Fibroblast of skin of left quadriceps (primary cell): ENCODE measurements at regions not wholly inside any gene's neighbourhood (a gene's known extent, or its start where the extent isn't known, plus 50 kb on each side); places are given as distances from the start of the nearest gene placed in this dataset.
"Not testable (repeated sequence)": the region's sequence is repeated elsewhere in the genome, so short reads cannot be mapped to it uniquely, and the experiment has no call there.

Experiments used
- DNase-seq, 2 experiments: peaks; one replicate each; pipeline ENCODE4 v3.0.0-alpha.2; 2013; ENCODE audit warnings: low read depth in 2 of 2

DNA sequence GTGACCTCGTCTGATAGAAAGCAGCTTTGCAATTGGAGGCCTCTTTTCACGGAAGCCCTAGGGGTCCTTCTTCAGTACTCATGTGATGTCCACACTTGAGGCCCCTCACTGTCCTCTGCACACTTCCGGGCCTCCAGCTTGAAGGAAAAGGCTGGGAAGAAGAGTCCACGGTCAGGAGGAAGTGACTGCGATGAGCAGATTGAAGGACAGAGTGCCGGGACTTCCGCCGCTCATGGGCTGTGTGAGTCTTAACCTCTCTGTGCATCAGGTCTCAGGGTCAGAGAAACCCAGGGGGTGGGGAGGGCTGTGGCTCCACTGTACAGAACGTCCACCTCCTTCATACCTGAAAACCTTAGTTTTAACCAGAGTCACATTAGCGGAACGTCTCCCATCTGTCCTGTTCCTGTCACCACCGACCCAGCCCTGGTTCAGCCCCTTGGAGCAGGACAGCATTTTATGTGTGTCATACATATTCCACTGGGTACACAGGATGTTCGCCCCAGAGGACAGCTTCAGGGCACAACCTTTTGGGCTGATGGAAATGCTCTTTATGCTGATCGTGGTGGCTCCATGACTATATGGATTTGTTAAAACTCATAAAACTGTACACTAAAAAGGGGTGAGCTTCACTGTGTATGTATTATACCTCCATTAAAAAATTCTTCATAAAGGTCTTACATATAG is 51.0 kb upstream of the SORCS2 start:
- no peak for DNase-seq

DNA sequence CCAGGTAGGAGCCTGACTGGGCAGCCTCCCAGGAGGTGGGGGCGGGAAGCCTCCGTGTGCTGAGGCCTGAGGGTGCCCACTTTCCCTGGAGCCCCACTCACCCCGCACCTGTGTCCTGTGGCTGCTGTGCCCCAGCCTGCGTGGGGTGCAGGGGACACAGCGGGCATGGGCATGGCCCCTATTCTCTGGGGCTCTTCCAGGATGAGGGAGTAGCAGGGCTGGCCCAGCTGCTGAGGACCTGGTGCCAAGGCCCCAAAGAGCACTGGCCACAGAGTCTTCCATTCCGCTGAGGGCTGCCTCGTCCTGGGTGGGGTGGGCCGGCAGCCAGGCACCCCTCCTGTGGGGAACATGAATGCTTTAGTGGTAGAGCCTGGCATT is 51.7 kb upstream of the SORCS2 start:
- no peak for DNase-seq

DNA sequence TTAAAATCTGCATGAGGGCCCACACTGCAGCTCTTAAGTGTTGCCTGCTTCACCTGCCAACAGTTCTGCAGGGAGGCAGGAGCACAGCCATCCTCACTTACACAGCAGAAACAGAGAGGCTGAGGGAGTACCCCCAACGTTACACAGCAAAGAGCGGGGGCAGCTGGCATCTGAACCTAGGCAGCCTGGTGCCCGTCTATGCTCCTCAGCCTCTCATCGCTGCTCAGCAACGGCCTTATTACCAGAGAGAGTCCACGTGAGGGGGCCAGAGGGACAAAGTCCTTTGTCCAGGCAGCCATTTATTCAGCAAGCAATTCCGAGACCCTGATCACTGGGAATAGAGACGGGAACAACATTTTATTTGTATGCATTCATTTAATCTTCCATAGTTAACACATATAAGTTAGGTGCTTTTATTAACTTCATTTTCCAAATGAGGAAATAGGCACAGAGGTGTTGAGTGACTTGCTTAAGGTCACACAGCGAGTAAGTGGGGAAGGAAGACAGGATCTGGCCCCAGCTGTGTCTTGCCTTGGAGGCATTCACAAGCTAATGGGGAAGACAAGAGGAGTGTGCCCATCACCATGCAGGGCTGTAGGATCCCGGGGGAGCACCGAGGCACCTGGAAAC is 52.2 kb upstream of the SORCS2 start:
- no peak for DNase-seq

DNA sequence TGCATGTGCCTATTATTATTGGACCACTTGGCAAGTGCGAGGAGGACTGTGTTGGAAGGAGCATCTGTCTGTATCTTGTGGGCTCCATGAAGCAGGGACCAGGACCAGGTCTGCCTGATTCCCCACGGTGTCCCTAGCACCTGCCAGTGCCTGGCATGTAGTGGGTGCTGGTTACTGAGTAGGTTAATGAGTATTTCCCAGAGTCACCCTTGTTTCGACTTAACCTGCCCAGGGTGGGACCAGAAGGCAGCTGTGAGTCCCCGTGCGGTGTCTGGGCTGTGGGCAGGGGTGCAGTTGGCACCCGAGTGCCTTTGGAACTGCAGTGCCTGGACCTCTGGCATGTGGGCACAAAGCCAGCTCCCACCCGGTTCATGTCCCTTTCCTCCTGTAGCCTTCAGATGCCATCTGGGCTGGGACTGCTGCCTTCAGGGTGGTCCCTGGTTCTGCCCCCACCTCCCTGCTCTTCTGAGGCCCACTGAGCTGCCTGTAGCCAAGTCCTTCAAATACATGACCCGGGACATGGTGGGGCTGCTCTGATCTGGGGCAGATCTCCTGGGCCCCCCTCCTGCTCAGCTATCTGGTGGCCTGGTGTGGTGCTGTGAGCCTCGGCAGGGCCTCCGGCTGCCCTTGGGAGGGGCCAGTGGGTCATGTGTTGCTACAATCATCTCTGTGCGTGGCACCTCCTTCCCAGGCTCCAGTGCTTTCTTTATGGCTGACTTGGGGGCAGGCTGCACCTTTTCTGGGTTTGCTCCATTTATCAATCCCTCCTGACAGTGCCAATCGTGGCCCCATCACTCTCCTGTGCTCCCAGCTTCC is 53.0 kb upstream of the SORCS2 start:
- DNase-seq: no peak

DNA sequence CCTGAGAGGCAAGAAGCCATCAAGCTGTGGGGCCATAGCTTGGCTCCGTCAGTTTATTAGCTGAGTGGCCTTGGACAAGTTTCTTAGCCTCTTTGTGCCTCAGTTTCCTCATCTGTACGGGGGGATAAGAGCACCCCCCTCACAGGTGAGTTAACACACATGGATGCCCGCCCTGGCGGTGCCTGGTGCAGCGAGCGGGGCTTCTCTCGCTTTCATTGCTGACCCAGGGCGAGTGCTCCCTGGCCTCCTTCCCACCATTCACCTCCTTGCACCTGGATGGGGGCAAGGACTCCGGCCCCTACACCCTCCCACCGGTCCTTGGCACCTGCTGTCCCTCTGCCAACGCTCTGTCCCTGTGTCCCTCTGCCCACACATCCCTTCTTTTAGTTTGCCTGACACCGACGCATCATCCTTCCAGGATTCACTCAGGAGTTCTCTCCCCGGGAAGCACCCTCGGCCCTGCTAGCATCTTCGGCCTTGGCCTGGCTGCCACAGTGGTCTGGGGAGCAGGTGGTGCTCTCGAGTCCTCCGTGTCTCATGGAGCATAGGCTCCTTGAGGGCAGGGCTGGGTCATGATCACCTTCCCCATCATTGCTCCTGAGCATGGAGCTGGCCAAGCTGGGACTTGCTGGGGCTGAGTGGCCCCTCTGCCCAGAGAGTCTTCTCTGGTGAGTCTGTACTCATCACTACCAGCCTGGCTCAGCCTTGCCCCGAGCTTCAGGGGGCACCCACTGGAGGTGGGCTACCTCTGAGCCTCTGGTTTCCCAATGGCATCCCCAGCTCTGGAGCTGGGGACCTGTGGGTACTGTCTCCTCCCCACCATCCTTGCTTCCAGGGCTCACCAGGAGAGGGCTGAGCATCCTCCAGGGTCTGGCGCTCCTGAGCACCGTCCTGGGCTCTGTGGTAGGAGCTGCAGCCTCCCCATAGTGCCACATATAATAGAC is 53.8 kb upstream of the SORCS2 start:
- no peak for DNase-seq

DNA sequence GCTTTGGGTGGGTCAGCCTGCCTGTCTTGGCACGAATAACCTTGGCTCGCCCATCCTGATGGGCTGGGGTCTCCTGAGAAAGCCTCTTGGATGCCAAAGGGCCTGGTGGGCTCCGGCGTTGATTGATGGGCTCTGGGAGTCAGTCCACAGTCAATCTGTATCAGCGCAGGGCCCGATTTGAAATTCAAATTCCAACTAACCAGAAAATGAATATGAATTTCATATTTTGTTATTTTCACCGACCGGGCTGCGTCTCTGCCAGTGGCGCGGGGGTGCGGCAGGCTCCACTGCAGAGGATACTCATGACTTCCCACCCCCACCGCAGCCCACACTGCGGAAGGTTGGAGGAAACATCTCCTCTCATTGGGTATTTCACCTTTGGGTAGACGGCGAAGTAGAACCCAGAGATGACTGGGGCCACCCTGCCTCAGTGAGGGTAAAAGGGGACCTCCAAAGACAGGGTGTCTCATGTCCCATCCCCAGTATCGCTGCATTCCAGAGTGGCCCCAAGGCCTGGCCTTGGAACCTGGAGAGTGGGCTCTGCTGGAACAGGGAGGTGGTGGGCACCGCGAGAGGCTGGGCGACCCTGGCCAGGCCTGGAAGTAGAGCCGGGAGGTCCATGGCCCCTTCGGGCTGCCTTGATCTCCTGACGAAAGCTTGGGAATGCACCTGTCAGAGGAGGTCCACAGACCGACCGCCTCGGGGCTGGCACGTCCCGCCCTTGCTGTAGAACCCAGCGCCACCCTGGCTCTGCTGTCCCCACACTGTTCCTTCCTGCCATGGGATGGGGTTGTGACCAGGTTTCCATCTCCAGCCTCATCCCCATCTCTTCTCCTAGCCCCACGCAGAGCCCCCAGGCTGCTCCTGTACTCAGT is 54.8 kb upstream of the SORCS2 start:
- no peak for DNase-seq

DNA sequence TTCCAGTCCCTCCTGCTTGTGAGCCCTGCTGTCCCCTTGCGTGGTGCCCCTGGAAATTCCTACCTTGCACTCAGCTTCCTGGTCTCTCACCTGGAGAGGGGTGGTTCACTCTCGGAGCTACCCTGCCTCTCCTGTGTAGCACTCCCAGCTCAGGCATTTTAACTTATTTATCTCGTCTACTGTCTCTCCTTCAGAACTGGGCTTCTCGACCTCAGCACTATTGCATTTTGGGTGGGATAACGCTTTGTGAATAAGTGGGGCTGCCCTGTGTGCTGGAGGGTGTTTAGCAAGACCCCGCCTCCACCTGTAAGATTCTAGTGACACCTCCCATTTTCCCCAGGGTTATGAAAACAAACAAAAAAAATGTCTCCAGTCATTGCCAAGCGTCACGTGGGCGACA is 56.0 kb upstream of the SORCS2 start:
- DNase-seq: no peak

DNA sequence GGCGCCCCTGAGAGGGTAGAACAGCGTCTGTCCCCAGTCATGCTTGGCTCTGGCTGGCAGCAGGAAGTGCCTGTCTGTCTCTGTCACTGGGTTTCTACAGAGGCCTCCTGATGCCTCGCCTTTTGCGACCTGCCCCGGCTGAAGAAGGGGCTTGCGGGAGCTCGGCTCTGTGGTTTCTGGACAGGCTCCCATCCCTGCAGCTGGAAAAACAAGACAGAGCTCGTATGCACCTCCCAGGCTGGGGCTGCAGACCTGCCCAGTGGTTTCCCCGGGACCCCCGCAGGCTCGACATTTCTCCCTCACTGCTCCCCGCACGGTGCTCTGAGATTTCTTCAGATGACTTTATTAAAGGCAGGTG is 57.0 kb upstream of the SORCS2 start:
- DNase-seq: no peak

DNA sequence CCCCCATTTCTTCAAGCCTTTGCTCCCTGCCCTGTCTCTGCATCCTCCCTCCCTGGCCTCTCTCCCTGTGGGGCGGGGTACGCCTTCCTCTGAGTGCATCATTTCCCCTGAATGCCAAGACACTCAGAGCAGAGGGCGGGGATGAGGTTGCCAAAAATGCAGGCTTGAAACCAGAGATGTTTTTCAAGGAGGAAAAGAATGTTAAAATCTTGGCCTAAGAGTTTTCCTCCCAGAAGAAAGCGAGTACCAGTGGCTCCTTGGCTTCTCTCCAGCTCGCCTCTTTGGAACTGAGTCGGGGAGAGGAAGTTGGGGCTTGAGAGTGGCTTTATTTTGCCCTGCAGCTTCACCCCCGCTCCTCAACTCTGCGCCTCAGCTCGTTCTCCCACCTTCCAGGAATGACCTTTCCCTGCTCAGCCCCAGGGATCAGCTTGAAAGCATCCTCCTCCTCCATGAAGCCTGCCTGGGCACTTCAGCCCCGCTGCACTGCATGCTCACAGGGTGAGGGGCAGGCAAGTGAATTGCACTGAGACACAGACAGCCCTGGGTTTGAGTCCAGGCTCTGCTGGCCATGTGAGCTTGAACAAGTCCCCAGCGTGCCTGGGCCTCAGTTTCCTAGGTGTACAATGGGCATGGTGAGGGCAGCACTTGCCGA is 57.5 kb upstream of the SORCS2 start:
- peak; percentile 91 for DNase-seq

DNA sequence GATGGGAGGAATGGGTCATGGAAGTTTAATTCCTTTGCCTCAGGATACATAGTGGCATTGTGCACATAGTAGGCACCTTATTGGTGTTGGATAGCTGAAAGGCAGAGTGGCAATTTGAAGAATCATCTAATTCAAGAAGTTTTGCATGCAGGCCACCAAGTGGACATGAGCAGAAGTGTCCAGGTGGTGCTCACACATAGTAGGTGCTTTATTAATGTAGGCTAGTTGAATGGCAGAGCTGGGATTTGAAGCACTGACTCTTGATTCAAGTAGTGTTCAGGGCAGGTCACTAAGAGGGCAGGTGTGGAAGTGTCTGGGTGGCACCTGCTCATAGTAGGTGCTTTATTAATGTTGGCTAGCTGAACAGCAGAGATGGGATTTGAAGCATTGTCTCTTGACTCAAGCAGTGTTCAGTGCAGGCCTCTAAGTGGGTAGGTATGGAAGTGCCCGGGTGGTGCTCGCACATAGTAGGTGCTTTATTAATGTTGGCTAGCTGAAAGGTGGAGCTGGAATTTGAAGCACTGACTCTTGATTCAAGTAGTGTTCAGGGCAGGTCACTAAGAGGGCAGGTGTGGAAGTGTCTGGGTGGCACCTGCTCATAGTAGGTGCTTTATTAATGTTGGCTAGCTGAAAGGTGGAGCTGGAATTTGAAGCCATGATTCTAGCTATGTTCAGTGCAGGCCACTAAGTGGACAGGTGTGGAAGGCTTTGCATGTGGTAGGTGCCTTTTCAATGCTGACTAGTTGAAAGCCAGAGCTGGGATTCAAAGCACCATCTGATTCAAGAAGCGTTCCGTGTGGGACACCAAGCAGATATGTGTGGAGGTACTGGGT is 58.3 kb upstream of the SORCS2 start:
- not testable (repeated sequence) for DNase-seq

DNA sequence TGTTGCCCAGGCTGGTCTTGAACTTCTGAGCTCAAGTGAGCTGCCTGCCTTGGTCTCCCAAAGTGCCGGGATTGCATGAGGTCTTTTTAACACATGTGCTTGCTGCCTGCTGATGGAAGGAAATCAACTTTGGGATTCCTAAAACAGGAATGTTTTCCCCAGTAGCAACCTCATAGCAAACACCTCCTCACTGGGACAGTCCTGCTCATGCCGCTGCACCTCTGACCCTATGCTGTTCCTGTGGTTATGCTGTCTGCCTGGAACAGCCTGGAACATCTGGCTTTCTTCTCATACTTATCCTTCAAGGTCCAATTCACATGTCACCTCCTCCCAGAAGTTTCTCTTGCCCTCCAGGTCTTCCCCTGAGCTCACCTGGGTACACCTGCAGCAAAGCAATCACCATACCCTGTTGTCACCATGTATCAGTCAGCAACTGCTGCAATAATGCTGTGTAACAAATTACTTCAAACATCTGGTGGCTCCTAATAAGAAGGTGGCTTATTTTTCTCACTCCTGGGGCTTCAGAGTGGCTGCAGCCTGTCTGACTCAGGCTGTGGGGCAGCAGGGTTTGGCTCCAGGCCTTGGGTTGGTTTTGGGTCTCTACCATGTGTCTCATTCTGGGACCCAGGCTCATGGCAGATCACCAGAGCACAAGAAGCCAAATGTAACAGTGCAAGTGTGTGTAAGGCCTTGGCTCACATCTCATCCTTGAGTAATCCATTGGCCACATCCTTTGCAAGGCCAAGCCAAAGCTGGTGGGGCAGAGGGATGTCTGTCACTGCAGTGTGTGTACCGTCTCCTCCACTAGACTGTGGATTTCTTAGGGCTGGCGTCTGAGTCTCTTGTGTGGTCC is 59.4 kb upstream of the SORCS2 start:
- DNase-seq: no peak

DNA sequence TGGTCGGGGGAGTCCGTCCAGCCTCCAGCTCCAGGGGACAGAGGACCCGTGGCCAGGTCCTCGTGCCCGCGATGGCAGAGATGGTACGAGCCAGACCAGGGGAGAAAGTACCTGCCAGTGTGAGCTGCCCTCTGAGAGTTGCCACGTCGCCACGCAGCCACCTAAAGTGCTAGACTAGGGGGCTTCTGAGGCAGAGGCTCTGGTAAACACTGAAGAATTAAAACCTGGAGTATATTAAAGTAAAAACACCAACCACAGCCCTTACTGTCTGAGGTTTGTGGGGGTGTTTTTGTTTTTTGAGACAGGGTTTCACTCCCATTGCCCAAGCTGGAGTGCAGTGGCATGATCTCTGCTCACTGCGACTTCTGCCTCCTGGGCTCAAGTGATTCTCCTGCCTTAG is 60.1 kb upstream of the SORCS2 start:
- no peak for DNase-seq

DNA sequence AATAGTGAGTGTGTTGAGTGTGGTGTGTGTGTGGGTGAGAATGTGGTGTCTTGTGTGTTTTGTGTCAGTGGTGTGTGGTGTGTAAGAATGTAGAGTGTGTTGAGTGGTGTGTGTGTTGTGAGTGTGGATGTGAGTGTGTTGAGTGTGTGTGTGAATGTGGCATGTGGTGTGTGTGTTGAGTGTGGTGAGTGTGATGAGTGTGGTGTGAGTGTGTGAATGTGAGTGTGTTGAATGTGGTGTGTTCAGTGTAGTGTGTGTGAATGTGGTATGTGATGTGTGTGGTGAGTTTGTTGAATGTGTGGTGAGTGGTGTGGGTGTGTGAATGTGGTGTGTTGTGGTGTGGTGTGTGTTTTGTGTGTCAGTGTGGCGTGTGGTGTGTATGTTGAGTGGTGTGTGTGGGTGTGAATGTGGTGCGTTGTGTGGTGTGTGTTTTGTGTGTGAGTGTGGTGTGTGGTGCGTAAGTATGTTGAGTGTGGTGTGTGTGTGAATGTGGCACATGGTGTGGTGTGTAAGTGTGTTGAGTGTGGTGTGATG is 60.8 kb upstream of the SORCS2 start:
- no peak for DNase-seq

DNA sequence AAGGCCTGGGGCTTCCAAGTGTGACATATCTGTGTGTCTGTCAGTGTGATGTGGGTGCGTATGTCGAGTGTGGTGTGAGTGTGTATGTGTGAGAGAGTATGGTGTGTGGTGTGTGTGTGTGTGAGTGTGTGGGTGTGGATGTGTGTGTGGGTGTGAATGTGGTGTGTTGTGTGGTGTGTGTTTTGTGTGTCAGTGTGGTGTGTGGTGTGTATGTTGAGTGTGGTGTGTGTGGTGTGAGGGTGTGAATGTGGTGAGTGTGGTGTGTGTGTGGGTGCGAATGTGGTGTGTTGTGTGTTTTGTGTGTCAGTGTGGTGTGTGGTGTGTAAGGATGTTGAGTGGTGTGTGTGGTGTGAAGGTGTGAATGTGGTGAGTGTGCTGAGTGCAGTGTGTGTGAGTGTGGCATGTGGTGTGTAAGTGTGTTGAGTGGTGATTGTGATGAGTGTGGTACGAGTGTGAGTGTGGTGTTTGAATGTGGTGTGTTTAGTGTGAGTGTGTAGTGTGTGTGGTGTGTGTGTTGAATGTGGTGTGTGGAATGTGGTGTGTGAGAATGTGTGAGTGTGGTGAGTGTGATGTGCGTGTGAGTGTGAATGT is 61.6 kb upstream of the SORCS2 start:
- DNase-seq: no peak

DNA sequence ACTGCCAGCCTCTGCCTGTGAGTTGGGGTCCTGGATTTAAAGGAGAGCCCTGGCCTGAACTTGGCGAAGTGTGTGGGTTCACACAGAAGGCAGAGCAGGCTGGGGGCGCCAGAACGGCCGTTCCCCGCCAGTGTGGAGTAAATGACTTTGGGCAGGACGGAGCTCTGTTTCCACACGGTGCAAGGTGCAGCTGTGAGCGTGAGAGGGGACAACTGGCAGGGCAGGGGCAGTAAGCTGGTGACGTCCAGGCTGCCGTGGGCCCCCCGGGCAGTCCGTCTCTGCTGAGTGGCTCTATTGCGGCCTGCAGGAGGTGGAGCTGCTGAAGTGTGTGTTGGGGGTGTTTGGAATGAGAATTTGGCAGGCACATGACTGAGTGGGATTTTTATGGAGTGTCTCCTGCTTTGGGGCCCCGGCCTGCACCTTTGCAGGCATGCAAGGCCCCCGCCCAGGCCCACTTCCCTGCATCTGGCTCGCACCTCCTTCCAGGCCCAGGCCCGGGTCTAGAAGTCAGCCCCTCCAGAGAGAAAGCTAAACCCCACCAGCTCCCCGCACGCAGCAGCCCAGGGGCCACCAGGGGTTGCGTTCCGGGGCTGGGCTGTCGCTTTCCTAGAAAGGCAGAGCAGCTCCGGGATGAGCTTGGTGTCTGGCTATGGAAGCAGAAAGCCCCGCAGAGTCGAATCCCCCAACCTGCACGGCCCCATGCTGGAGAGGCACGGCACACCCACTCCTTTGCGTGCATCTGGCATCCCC is 62.2 kb upstream of the GRPEL1 start:
- no peak for DNase-seq

DNA sequence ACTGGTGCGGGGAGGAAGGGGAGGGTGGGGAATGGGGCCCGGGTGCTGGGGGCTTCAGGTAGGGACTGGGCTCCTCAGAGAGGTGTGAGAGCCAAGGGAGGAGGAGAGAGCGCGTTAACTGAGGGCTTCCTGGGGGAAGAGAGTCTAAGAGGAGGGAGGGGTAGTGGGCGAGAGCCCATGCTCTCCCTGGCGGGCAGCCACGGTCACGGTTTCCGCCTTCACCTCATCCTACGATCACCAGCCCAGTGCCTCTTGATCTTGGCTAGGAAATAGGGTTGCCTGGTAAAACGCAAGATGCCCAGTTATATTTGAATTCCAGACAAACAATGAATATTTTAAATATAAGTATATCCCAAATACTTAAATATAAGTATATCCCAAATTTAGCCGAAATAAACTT is 60.8 kb upstream of the GRPEL1 start:
- DNase-seq: no peak

DNA sequence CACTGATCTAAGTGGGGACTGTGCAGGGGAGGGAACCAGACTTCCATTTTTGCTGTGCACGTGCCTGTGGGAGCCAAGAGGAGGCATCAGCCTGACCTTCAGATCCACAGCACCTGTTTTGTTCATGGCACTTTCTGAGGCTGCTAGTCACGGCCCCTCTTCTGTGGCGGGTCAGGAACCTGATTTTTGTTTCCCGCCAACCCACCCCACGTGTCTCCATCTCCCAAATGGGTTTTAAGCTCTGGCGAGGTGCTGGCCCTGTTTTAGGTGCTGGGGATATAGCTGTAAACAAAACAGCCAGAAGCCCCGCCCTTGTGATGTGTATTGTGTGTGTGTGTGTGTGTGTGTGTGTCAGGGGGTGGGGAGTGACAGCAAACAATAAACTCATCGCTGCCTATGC is 60.4 kb upstream of the GRPEL1 start:
- no peak for DNase-seq
